PFSK-1 (cell line): ENCODE measurements at regions not wholly inside any gene's neighbourhood (a gene's known extent, or its start where the extent isn't known, plus 50 kb on each side); places are given as distances from the start of the nearest gene placed in this dataset.

ENCODE experiments used
- SIN3A ChIP-seq: IDR thresholded peaks from 2 replicates; pipeline ENCODE4 v1.6.1; 2012; ENCODE audit warnings: mild to moderate bottlenecking, low read length, moderate library complexity, borderline replicate concordance; ENCODE audit not compliant: insufficient read depth
- TF ChIP-seq, protein P1 (sequence below), 2 experiments: IDR thresholded peaks; 2 replicates each; pipeline versions ENCODE4 v1.6.1 to v1.8.0; 2011 to 2012; ENCODE audit warnings: low read depth in 2 of 2, low read length in 2 of 2, control low read depth in 1 of 2, inconsistent platforms in 1 of 2, mild to moderate bottlenecking in 1 of 2, moderate library complexity in 1 of 2; ENCODE audit not compliant: insufficient read depth in 1 of 2

DNA sequence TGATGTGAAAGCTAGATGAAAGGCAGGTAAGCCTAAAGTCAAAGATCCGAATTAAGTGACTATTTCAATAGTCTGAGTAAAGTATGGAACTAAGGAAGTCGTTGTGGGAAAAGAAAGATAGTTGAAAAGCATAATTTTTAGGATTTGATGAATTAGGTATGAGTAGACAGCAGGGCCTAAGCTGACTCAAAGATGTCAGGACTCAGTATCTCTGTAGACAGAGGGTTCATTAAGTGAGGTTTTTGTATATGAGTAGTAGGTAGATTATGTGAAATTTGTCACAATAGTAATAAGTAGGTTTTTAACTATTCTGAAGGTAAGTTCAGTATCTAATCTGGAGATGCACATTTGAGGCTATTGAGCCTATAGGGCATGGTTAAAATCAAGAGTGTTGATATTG, 196.4 kb downstream of the RASSF9 start:
- TF ChIP-seq SIN3A, result no peak
- TF ChIP-seq, protein P1, sequence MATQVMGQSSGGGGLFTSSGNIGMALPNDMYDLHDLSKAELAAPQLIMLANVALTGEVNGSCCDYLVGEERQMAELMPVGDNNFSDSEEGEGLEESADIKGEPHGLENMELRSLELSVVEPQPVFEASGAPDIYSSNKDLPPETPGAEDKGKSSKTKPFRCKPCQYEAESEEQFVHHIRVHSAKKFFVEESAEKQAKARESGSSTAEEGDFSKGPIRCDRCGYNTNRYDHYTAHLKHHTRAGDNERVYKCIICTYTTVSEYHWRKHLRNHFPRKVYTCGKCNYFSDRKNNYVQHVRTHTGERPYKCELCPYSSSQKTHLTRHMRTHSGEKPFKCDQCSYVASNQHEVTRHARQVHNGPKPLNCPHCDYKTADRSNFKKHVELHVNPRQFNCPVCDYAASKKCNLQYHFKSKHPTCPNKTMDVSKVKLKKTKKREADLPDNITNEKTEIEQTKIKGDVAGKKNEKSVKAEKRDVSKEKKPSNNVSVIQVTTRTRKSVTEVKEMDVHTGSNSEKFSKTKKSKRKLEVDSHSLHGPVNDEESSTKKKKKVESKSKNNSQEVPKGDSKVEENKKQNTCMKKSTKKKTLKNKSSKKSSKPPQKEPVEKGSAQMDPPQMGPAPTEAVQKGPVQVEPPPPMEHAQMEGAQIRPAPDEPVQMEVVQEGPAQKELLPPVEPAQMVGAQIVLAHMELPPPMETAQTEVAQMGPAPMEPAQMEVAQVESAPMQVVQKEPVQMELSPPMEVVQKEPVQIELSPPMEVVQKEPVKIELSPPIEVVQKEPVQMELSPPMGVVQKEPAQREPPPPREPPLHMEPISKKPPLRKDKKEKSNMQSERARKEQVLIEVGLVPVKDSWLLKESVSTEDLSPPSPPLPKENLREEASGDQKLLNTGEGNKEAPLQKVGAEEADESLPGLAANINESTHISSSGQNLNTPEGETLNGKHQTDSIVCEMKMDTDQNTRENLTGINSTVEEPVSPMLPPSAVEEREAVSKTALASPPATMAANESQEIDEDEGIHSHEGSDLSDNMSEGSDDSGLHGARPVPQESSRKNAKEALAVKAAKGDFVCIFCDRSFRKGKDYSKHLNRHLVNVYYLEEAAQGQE (IDR thresholded peaks at IDR 0.05; ENCODE audit: insufficient read depth in 1 of 2, low read depth in 2 of 2, low read length in 2 of 2), result no peak
